Endothelial cell of umbilical vein (primary cell): ENCODE measurements at regions not wholly inside any gene's neighbourhood (a gene's known extent, or its start where the extent isn't known, plus 50 kb on each side); places are given as distances from the start of the nearest gene placed in this dataset.

Experiments used
- BruUV-seq: library from RNA; stranded (reverse); fragments of 400-500 nt; replicated peaks from 2 replicates; lab custom pipeline; 2021; lab: Mats Ljungman, UMichigan
- CTCF ChIA-PET: fragments of 300-600, 350-600 bp; sonication (Branson Sonifier 250); formaldehyde crosslinking; loops from one replicate; lab custom pipeline; 2021; ENCODE audit warnings: antibody characterized with exemption, inconsistent platforms; lab: Charles Lee
- POLR2A ChIA-PET: fragments of 300-600, 350-600 bp; sonication (Branson Sonifier 250); formaldehyde crosslinking; loops from one replicate; lab custom pipeline; 2021; ENCODE audit warnings: antibody characterized with exemption, inconsistent platforms; lab: Charles Lee
- DNase-seq: peaks from one replicate; pipeline ENCODE4 v3.0.0-alpha.2; 2011; ENCODE audit warnings: low read depth, low spot score
- FAIRE-seq: peaks from 2 replicates; lab custom pipeline; 2011; peaks lifted over from hg19 to GRCh38; lab: Jason Lieb, UNC
- H2AFZ ChIP-seq: 2 replicates; pipeline ENCODE4 v1.6.0; 2012; ENCODE audit warnings: low read depth, low read length, control low read depth, inconsistent platforms
- H3K27ac ChIP-seq: 2 replicates; pipeline ENCODE4 v1.5.1; 2011; ENCODE audit warnings: low read depth, mild to moderate bottlenecking, control low read depth, low read length, moderate library complexity; ENCODE audit not compliant: insufficient read depth
- H3K27me3 ChIP-seq, 2 experiments: 2 replicates each; pipeline versions ENCODE4 v1.6.0 to v1.6.1; 2011; ENCODE audit warnings: low read length in 2 of 2, mixed read lengths in 1 of 2; ENCODE audit not compliant: control insufficient read depth in 2 of 2, insufficient read depth in 2 of 2
- H3K36me3 ChIP-seq, 2 experiments: 2 replicates in 1 of 2; 3 replicates in 1 of 2; pipeline ENCODE4 v1.5.1; 2011; ENCODE audit warnings: low read length in 2 of 2, mild to moderate bottlenecking in 1 of 2, moderate library complexity in 1 of 2; ENCODE audit not compliant: control insufficient read depth in 2 of 2, insufficient read depth in 2 of 2; ENCODE audit errors: extremely low read depth in 1 of 2
- H3K4me1 ChIP-seq: 3 replicates; pipeline ENCODE4 v1.5.1; 2011; ENCODE audit warnings: mild to moderate bottlenecking, low read length; ENCODE audit not compliant: control insufficient read depth, insufficient read depth; ENCODE audit errors: extremely low read depth
- H3K4me2 ChIP-seq: 2 replicates; pipeline ENCODE4 v1.6.1; 2011; ENCODE audit warnings: low read length, control low read depth, mixed read lengths; ENCODE audit not compliant: insufficient read depth
- H3K4me3 ChIP-seq, 3 experiments: fragments of 200-600 bp in 1 of 3; sonication (generic), shearing (Covaris generic) in 1 of 3; replicated peaks in 1 of 3; 2 replicates each; pipeline ENCODE4 v1.5.1; 2011 to 2016; ENCODE audit warnings: control low read depth in 3 of 3, low read length in 3 of 3, mild to moderate bottlenecking in 2 of 3, inconsistent platforms in 1 of 3, low read depth in 1 of 3, moderate library complexity in 1 of 3; ENCODE audit not compliant: insufficient read depth in 1 of 3
- H3K79me2 ChIP-seq: 2 replicates; pipeline ENCODE4 v1.6.0; 2012; ENCODE audit warnings: low read length, inconsistent platforms; ENCODE audit not compliant: control insufficient read depth, insufficient read depth
- H3K9ac ChIP-seq: replicated peaks from 2 replicates; pipeline ENCODE3; 2011; ENCODE audit warnings: low read length, control low read depth; ENCODE audit not compliant: insufficient read depth; ENCODE audit errors: extremely low read depth
- H3K9me1 ChIP-seq: replicated peaks from 3 replicates; pipeline ENCODE4 v1.6.0; 2011; ENCODE audit warnings: mild to moderate bottlenecking, low read length; ENCODE audit not compliant: control insufficient read depth, insufficient read depth; ENCODE audit errors: extremely low read depth
- H3K9me3 ChIP-seq: replicated peaks from 2 replicates; pipeline ENCODE4 v1.5.1; 2012; ENCODE audit warnings: low read length, inconsistent platforms; ENCODE audit not compliant: control insufficient read depth, insufficient read depth
- H4K20me1 ChIP-seq: replicated peaks from 2 replicates; pipeline ENCODE3; 2011; ENCODE audit warnings: mild to moderate bottlenecking, low read length; ENCODE audit not compliant: control insufficient read depth, insufficient read depth; ENCODE audit errors: extremely low read depth
- CTCF ChIP-seq, 2 donors: IDR thresholded peaks; 1 replicate in 1 of 2; 2 replicates in 1 of 2; pipeline ENCODE4 v1.5.1; 2011; ENCODE audit warnings: low read length in 2 of 2, mild to moderate bottlenecking in 2 of 2, moderate library complexity in 2 of 2, control low read depth in 1 of 2, inconsistent platforms in 1 of 2, low read depth in 1 of 2; ENCODE audit not compliant: insufficient read depth in 1 of 2; ENCODE audit errors: extremely low read depth in 1 of 2
- EZH2 ChIP-seq: IDR thresholded peaks from 2 replicates; pipeline ENCODE4 v1.6.1; 2012; ENCODE audit warnings: borderline replicate concordance, low read depth, mild to moderate bottlenecking, moderate library complexity, low read length, inconsistent platforms; ENCODE audit not compliant: severe bottlenecking
- FOS ChIP-seq: IDR thresholded peaks from 2 replicates; pipeline ENCODE4 v1.6.1; 2011; ENCODE audit warnings: mild to moderate bottlenecking, low read length, moderate library complexity, borderline replicate concordance; ENCODE audit not compliant: insufficient read depth
- GATA2 ChIP-seq: IDR thresholded peaks from 2 replicates; pipeline ENCODE4 v1.7.0; 2011; ENCODE audit warnings: low read depth, mild to moderate bottlenecking, moderate library complexity, mixed read lengths, low read length; ENCODE audit not compliant: insufficient read length, insufficient read depth
- JUN ChIP-seq: IDR thresholded peaks from 2 replicates; pipeline ENCODE4 v1.6.1; 2011; ENCODE audit warnings: borderline replicate concordance, low read depth; ENCODE audit not compliant: insufficient read length, insufficient read depth
- MAX ChIP-seq: IDR thresholded peaks from 2 replicates; pipeline ENCODE4 v1.6.1; 2011; ENCODE audit not compliant: insufficient read depth, insufficient read length
- MYC ChIP-seq: IDR thresholded peaks from one replicate; pipeline ENCODE4 v1.6.1; 2011; ENCODE audit warnings: mild to moderate bottlenecking, low read depth, low read length
- POLR2A ChIP-seq: IDR thresholded peaks from 2 replicates; pipeline ENCODE4 v1.6.1; 2012; ENCODE audit warnings: low read depth, mild to moderate bottlenecking, control low read depth, low read length
- POLR2AphosphoS5 ChIP-seq: IDR thresholded peaks from 2 replicates; pipeline ENCODE4 v1.6.1; 2012; ENCODE audit warnings: low read depth, mild to moderate bottlenecking, control low read depth, low read length, moderate library complexity; ENCODE audit not compliant: insufficient read depth
- dilution Hi-C: fragments of 300-500 bp; cut with MboI; formaldehyde crosslinking; loops from one replicate; pipeline ENCODE4 v1.15.0; 2019; ENCODE audit warnings: low sequenced_read_pairs; ENCODE audit not compliant: extremely low pct_ligation_motif_present
- intact Hi-C: fragments of 100-400 bp; cut with micrococcal nuclease; formaldehyde crosslinking; loops from one replicate; pipeline ENCODE4 v1.10.0; 2022

GRCh38 chr6:149135809-149136208 is 181.7 kb upstream of the TAB2 start:
- dilution Hi-C loops: no loop called here
- BruUV-seq: no TSS peak
- POLR2A ChIA-PET: no interaction called here
- H3K9me1 ChIP-seq: no peaks in the 10 kb centered on the region
- DNase-seq: no peak
- H3K27ac ChIP-seq: no peak overlapping the region
- CTCF ChIA-PET: no interaction called here
- no peaks in the 10 kb centered on the region for H4K20me1 ChIP-seq
- no peak overlapping the region for H3K9ac ChIP-seq
- no peaks in the 10 kb centered on the region for H3K4me1 ChIP-seq
- no peak overlapping the region for H3K4me2 ChIP-seq
- no peaks in the 10 kb centered on the region for H3K9me3 ChIP-seq
- no peak overlapping the region for H2AFZ ChIP-seq
- peaks cover 0 to 9% of the 10 kb centered on the region in 2 experiments for H3K27me3 ChIP-seq
- no peaks in the 10 kb centered on the region for H3K79me2 ChIP-seq
- no peak overlapping the region for H3K4me3 ChIP-seq
- intact Hi-C loops: no loop called here
- TF ChIP-seq EZH2: no peak
- TF ChIP-seq MYC: no peak
- no peak for TF ChIP-seq JUN
- TF ChIP-seq FOS: no peak
- no peak for TF ChIP-seq CTCF (IDR thresholded peaks at IDR 0.05; ENCODE audit: extremely low read depth in 1 of 2, insufficient read depth in 1 of 2, low read depth in 1 of 2, low read length in 2 of 2)
- TF ChIP-seq POLR2AphosphoS5: no peak
- no peak for TF ChIP-seq POLR2A
- TF ChIP-seq MAX: no peak
- no peak for TF ChIP-seq GATA2
- no peak for FAIRE-seq
- no peaks in the 10 kb centered on the region for H3K36me3 ChIP-seq
